ENCODE measurements at regions not wholly inside any gene's neighbourhood (a gene's known extent, or its start where the extent isn't known, plus 50 kb on each side); places are given as distances from the start of the nearest gene placed in this dataset.
A peak's percentile ranks its signal among the peaks of the same experiment; 100 is the strongest.

- DNase-seq (ENCODE audit: missing footprints): no peak
- intact Hi-C loops (cut with DNase I): no loop called here
These were observed 561.6 kb downstream of the PLA2G4A start for GRCh38 chr1:187390215-187390818.

DNA sequence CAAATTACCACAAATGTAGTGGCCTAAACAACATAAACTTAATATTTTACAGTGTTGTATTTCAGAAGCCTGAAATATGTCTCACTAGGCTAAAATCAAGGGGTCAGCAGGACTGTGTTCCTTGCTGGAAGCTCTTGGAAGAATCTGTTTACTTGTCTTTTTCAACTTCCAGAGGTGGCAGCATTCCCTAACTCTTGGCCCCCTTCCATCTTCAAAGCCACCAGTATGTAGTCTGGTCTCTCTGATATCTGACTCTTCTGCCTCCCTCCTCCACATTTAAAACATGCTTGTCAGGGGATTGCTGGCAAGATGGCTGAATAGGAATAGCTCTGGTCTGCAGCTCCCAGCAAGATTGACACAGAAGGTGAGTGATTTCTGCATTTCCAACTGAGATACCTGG lies 567.5 kb downstream of the PLA2G4A start:
- intact Hi-C loops (cut with DNase I): no loop called here
- ATAC-seq (no peak), DNase-seq (ENCODE audit: missing footprints) (no peak)

More at GRCh38 chr1:187390215-187390818, 561.6 kb downstream of the PLA2G4A start:
- ATAC-seq: no peak

GRCh38 chr1:187396929-187397796 lies 568.4 kb downstream of the PLA2G4A start:
- ATAC-seq (no peak), DNase-seq (ENCODE audit: missing footprints) (no peak)
- intact Hi-C loops (cut with DNase I): no loop called here

GRCh38 chr1:187408212-187409004 lies 579.7 kb downstream of the PLA2G4A start:
- DNase-seq (ENCODE audit: missing footprints) (no peak), ATAC-seq (no peak)
- intact Hi-C loops (cut with DNase I): no loop called here

GRCh38 chr1:187409341-187409740 lies 580.6 kb downstream of the PLA2G4A start:
- DNase-seq (ENCODE audit: missing footprints) (no peak), ATAC-seq (no peak)
- intact Hi-C loops (cut with DNase I): no loop called here

DNA sequence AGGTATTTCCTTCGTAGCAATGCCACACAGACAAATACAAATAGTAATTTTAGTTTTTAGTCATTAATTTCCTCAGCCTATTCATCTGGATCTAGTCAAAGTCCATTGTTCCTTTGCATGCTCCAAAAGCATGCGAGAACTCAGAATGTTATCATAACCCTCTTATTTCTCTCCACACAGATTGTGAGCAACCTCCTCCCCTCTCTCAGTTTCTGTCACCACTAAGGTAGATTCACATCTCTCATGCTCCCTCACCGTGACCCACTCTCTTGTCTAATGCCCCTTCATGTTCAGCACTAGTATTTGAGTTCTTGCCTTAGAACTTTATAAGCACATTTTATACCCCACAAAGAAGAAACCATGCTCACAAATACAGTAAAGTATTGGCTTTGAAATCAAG lies 582.4 kb downstream of the PLA2G4A start:
- intact Hi-C loops (cut with DNase I): no loop called here
- DNase-seq (ENCODE audit: missing footprints) (no peak), ATAC-seq (no peak)

GRCh38 chr1:187413405-187414169 lies 584.8 kb downstream of the PLA2G4A start:
- intact Hi-C loops (cut with DNase I): no loop called here
- ATAC-seq (no peak), DNase-seq (ENCODE audit: missing footprints) (no peak)

GRCh38 chr1:187415065-187415464 lies 586.3 kb downstream of the PLA2G4A start:
- intact Hi-C loops (cut with DNase I): no loop called here
- no peak for DNase-seq (ENCODE audit: missing footprints)
- no peak for ATAC-seq

- ATAC-seq: no peak
- intact Hi-C loops (cut with DNase I): no loop called here
- DNase-seq (ENCODE audit: missing footprints): no peak
These were observed 588.8 kb downstream of the PLA2G4A start for GRCh38 chr1:187417520-187417919.

GRCh38 chr1:187433598-187433997 lies 604.8 kb downstream of the PLA2G4A start:
- no peak for ATAC-seq

DNA sequence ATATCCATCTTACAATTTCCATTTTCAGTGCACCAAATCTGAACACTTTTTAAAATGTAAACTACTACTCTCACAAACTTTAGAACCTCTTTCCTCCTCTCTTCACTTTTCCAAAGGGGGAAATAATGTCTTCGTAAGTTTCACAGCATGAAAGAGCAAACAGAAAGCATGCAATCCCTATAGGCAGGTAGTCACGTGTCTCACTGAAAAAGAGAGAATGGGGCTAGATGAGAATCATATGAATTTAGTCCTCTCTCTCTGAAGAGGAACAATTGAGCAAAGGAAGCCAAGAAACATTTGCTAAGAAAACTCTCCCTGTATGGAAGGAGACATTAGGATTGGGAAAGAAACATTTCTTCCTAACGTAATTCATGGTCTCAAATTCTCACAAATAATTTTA lies 613.9 kb downstream of the PLA2G4A start:
- DNase-seq (ENCODE audit: missing footprints) (no peak), ATAC-seq (no peak)
- intact Hi-C loops (cut with DNase I): no loop called here

More at GRCh38 chr1:187433598-187433997, 604.8 kb downstream of the PLA2G4A start:
- intact Hi-C loops (cut with DNase I): no loop called here
- no peak for DNase-seq (ENCODE audit: missing footprints)

DNA sequence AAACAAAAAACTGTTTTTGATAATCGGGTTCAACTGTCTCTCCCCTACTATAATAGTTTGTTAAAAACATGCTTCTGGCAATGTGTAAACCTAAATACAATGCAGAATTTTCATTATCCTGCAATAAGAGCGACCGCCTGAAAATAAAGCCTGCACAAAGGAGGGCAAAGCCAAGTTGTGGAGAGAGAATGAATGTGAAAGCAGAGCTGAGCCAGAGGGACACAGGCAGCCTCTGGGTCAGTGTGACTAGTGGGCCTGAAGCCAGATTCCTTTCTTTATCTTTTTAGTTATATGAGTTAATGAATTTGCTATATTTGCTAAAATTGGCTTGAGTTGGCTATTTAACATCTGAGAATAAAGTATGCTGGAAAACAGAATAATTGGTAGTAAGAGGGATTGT lies 615.2 kb downstream of the PLA2G4A start:
- ATAC-seq: no peak
- intact Hi-C loops (cut with DNase I): no loop called here
- DNase-seq (ENCODE audit: missing footprints): no peak

DNA sequence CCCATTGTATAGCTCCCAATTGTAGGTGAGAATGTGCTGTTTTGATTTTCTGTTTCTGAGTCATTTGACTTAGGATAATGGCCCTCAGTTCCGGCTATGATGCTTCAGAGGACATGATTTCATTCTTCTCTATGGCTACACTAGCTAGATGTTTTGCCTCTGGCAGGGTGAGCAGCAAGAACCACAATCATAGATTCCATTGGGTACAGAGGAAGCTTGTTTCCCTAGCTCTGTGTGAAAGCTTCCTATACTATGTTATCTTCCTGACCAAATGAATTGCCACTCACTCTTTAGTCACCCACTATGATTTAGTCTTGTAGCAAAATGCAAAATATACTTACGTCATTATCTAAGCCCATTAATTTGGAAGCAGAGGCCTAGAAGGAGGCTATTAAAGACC lies 616.3 kb downstream of the PLA2G4A start:
- intact Hi-C loops (cut with DNase I): no loop called here
- DNase-seq (ENCODE audit: missing footprints) (no peak), ATAC-seq (no peak)

- DNase-seq (ENCODE audit: missing footprints): no peak
- intact Hi-C loops (cut with DNase I): no loop called here
- no peak for ATAC-seq
These were observed 622.5 kb downstream of the PLA2G4A start for GRCh38 chr1:187451238-187451637.

DNA sequence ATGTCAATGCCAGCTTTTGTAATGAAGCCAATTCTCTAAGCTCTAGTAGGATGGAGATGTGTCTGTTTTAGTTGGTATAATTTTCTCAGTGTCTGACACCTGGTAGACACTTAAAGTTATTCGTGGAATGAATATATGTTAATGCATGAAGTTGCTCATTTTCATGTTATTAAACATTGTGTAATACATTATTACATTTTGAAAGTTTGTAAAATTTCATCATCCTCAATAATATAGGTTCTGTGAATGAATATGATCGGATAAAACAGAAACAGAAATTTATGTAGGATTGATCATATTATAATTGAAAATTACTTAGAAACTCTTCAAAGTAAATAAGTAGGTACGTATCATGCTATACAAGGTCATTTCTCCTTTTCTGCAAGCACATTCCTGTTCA lies 625.3 kb downstream of the PLA2G4A start:
- DNase-seq (ENCODE audit: missing footprints) (no peak), ATAC-seq (no peak)
- intact Hi-C loops (cut with DNase I): no loop called here

GRCh38 chr1:187456446-187456845 lies 627.7 kb downstream of the PLA2G4A start:
- intact Hi-C loops (cut with DNase I): no loop called here
- no peak for ATAC-seq
- no peak for DNase-seq (ENCODE audit: missing footprints)

DNA sequence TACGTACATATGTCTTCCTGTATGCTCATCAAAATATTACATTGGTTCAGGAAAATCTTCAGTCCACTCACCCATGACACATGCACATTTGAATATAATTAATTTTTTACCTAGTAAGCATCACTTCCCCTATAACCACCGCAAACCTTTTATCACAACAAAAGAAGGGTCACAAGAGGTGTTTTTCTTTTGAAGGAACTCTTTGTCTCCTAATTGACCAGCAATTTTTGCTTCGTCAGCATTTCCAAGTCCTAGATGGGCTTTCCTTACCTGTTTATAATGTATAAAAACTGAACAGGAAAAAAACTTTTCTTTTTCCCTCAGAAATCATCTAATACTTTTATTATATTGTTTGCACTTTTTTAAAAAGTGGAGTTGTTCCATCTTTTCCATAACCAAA lies 631.3 kb downstream of the PLA2G4A start:
- no peak for DNase-seq (ENCODE audit: missing footprints)
- intact Hi-C loops (cut with DNase I): no loop called here
- no peak for ATAC-seq

DNA sequence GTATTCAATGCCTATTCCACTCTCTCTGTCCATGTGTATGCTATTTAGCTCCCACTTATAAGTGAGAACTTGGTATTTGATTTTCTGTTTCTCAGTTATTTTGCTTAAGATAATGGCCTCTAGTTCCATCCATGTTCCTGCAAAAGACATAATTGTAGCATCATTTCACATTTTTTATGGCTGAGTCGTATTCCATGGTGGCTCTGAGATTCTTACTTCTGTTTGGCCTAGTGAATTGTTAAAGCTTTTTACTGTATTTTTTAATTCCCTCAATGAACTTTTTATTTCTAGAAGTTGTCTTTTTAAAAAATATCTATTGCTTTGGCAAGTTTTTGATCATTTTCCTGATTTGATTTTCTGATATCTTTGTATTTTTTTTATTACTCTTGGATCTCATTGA lies 635.6 kb downstream of the PLA2G4A start:
- intact Hi-C loops (cut with DNase I): no loop called here
- ATAC-seq (no peak), DNase-seq (ENCODE audit: missing footprints) (no peak)

DNA sequence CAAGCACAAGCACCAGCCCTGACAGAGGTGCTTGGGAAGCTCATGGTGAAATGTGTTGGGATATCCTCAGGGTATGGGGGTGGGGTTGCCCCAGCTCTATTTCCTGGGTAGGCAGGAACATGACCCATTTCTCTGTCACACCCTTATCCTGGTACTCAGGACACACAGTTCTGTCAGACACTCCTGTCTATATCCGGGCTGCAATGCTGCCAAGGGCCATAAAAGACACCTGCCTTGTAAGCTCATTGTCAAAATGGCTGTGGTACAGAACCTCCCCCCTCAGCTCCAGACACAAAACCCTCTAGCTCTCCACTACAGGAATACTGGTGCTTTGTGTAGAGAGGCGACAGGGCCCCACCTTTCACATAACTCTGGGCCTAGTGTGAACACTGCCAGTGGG lies 636.7 kb downstream of the PLA2G4A start:
- DNase-seq (ENCODE audit: missing footprints) (peak; percentile 25), ATAC-seq (no peak)
- intact Hi-C loops (cut with DNase I): no loop called here
